ENCODE measurements at regions not wholly inside any gene's neighbourhood (a gene's known extent, or its start where the extent isn't known, plus 50 kb on each side); places are given as distances from the start of the nearest gene placed in this dataset.

- DNase-seq (ENCODE audit: low spot score), result peak; percentile 44
- H3K4me3 Mint-ChIP-seq, result no peak overlapping the region
- no peak for TF ChIP-seq EZH2phosphoT487 (IDR thresholded peaks at IDR 0.05; ENCODE audit: unreplicated experiment)
- TF ChIP-seq NANOG (IDR thresholded peaks at IDR 0.05; ENCODE audit: borderline replicate concordance), result no peak
- TF ChIP-seq ZNF331 (CRISPR knock-in tag; IDR thresholded peaks at IDR 0.05; ENCODE audit: low read depth), result no peak
- no peak for TF ChIP-seq REST (IDR thresholded peaks at IDR 0.05; ENCODE audit: unreplicated experiment)
- no peak for TF ChIP-seq CREB1 (CRISPR knock-in tag; IDR thresholded peaks at IDR 0.05; ENCODE audit: low read depth)
- no peak for TF ChIP-seq POLR2AphosphoS5 (IDR thresholded peaks at IDR 0.05; ENCODE audit: low read depth)
- TF ChIP-seq ZNF462 (CRISPR knock-in tag; IDR thresholded peaks at IDR 0.05), result no peak
- TF ChIP-seq STAT1 (IDR thresholded peaks at IDR 0.05; ENCODE audit: unreplicated experiment), result no peak
- TF ChIP-seq EZH2 (IDR thresholded peaks at IDR 0.05; ENCODE audit: low read depth, unreplicated experiment), result no peak
- TF ChIP-seq ETS1 (IDR thresholded peaks at IDR 0.05), result no peak
- no peak for TF ChIP-seq ZNF114 (CRISPR knock-in tag; IDR thresholded peaks at IDR 0.05)
- no peak for TF ChIP-seq JUNB (IDR thresholded peaks at IDR 0.05; ENCODE audit: unreplicated experiment)
- TF ChIP-seq CTCF (conservative IDR thresholded peaks at IDR 0.05; ENCODE audit: low read depth in 2 of 2), result no peak
- no peaks in the 10 kb centered on the region for H3K27me3 Mint-ChIP-seq (ENCODE audit: insufficient read depth, low read depth, poor library complexity)
- no peaks in the 10 kb centered on the region for H3K79me2 ChIP-seq (replicated peaks; ENCODE audit: insufficient read depth)
- no peaks in the 10 kb centered on the region for H3K27me3 ChIP-seq (ENCODE audit: insufficient read depth)
- H3K4me1 Mint-ChIP-seq, result peaks cover 16% of the 10 kb centered on the region
- peak overlapping the region; percentile 53; the same call in 1 of the 2 replicates for H2AFZ ChIP-seq
- no peaks in the 10 kb centered on the region for H4K20me1 ChIP-seq (replicated peaks; ENCODE audit: insufficient read depth)
- no peaks in the 10 kb centered on the region for H3K9me3 Mint-ChIP-seq
- H3K9me2 ChIP-seq (ENCODE audit: insufficient read depth), result no peaks in the 10 kb centered on the region
- no peak overlapping the region for H3K27ac ChIP-seq (ENCODE audit: low read depth)
- no peak overlapping the region; the same call in 1 of the 2 replicates for H3K27ac Mint-ChIP-seq
- no peak overlapping the region for H3K4me3 ChIP-seq
- peak; percentile 96 for ATAC-seq
- H3K36me3 Mint-ChIP-seq (ENCODE audit: low read depth), result no peaks in the 10 kb centered on the region
- H3K4me2 ChIP-seq, result no peak overlapping the region
- H3F3A ChIP-seq (replicated peaks; ENCODE audit: low read depth), result no peaks in the 10 kb centered on the region
- H3K36me3 ChIP-seq (ENCODE audit: insufficient read depth), result no peaks in the 10 kb centered on the region
- H3K4me1 ChIP-seq (ENCODE audit: insufficient read depth), result peaks cover 18% of the 10 kb centered on the region; the same call in 1 of the 2 replicates
These were observed 728.3 kb downstream of the MAFB start for GRCh38 chr20:39960522-39961428.
